Neural cell (in vitro differentiated cells): ENCODE measurements at regions not wholly inside any gene's neighbourhood (a gene's known extent, or its start where the extent isn't known, plus 50 kb on each side); places are given as distances from the start of the nearest gene placed in this dataset.

Experiments
- H2AFZ ChIP-seq: fragments of 200-600, 300-800 bp; sonication (generic), shearing (Covaris generic); 2 replicates; pipeline ENCODE4 v1.6.0; 2014; ENCODE audit warnings: low read depth, mild to moderate bottlenecking, antibody characterized with exemption, low read length, moderate library complexity
- H3F3A ChIP-seq: fragments of 200-600 bp; shearing (Covaris generic); 2 replicates; pipeline ENCODE4 v1.6.1; 2016; ENCODE audit warnings: mild to moderate bottlenecking, moderate library complexity, mixed read lengths, antibody characterized with exemption, low read length; ENCODE audit not compliant: insufficient read depth, poor library complexity, severe bottlenecking
- H3K27ac ChIP-seq: fragments of 200-600, 300-800 bp; sonication (generic), shearing (Covaris generic); 2 replicates; pipeline ENCODE4 v1.5.1; 2014; ENCODE audit warnings: mild to moderate bottlenecking, low read length, moderate library complexity
- H3K27me3 ChIP-seq: fragments of 300-800, 200-600 bp; sonication (generic), shearing (Covaris generic); 2 replicates; pipeline ENCODE4 v1.6.0; 2014; ENCODE audit warnings: mild to moderate bottlenecking, low read depth, low read length, moderate library complexity; ENCODE audit not compliant: insufficient read depth
- H3K36me3 ChIP-seq: fragments of 300-800, 200-600 bp; sonication (generic), shearing (Covaris generic); 2 replicates; pipeline ENCODE4 v1.5.1; 2014; ENCODE audit warnings: mild to moderate bottlenecking, antibody characterized with exemption, low read length, moderate library complexity; ENCODE audit not compliant: insufficient read depth
- H3K4me2 ChIP-seq: fragments of 300-800, 200-600 bp; sonication (generic), shearing (Covaris generic); 2 replicates; pipeline ENCODE4 v1.6.0; 2014; ENCODE audit warnings: mild to moderate bottlenecking, low read length
- H3K4me3 ChIP-seq: fragments of 300-800, 200-600 bp; sonication (generic), shearing (Covaris generic); 2 replicates; pipeline ENCODE4 v1.5.1; 2014; ENCODE audit warnings: mild to moderate bottlenecking, low read length, moderate library complexity
- H3K79me2 ChIP-seq: fragments of 200-600 bp; shearing (Covaris generic); replicated peaks from 2 replicates; pipeline ENCODE4 v1.6.0; 2014; ENCODE audit warnings: mild to moderate bottlenecking, low read length, moderate library complexity; ENCODE audit not compliant: insufficient read depth
- H3K9ac ChIP-seq: fragments of 300-800, 200-600 bp; sonication (generic), shearing (Covaris generic); 2 replicates; pipeline ENCODE4 v1.6.1; 2016; ENCODE audit warnings: mild to moderate bottlenecking, low read length, mixed read lengths
- H3K9me2 ChIP-seq: fragments of 200-600 bp; shearing (Covaris generic); 2 replicates; pipeline ENCODE4 v1.6.1; 2016; ENCODE audit warnings: mild to moderate bottlenecking, low read length, mixed read lengths; ENCODE audit not compliant: insufficient read depth
- H3K9me3 ChIP-seq: fragments of 200-600, 300-800 bp; sonication (generic), shearing (Covaris generic); 2 replicates; pipeline ENCODE4 v1.6.1; 2016; ENCODE audit warnings: mild to moderate bottlenecking, mixed run types, low read length, moderate library complexity, mixed read lengths
- H4K20me1 ChIP-seq: fragments of 200-600 bp; shearing (Covaris generic); 2 replicates; pipeline ENCODE4 v1.6.1; 2016; ENCODE audit warnings: mild to moderate bottlenecking, mixed run types; ENCODE audit not compliant: insufficient read depth
- CTCF ChIP-seq: fragments of 450-650 bp; IDR thresholded peaks from 2 replicates; pipeline ENCODE4 v1.5.1; 2014; ENCODE audit warnings: antibody characterized with exemption, mild to moderate bottlenecking, moderate library complexity; ENCODE audit not compliant: poor library complexity, severe bottlenecking
- EZH2 ChIP-seq: fragments of 200-600, 300-800 bp; shearing (Covaris generic), sonication (generic); IDR thresholded peaks from 2 replicates; pipeline ENCODE4 v1.6.1; 2014; ENCODE audit warnings: antibody characterized with exemption, low read length, borderline replicate concordance, mild to moderate bottlenecking; ENCODE audit not compliant: insufficient read depth, poor library complexity, severe bottlenecking
- MXI1 ChIP-seq: fragments of 450-650 bp; conservative IDR thresholded peaks from 2 replicates; pipeline ENCODE4 v1.6.1; 2014; ENCODE audit warnings: antibody characterized with exemption, mild to moderate bottlenecking; ENCODE audit not compliant: poor library complexity, severe bottlenecking
- POLR2AphosphoS5 ChIP-seq: IDR thresholded peaks from 2 replicates; pipeline ENCODE4 v1.6.1; 2012
- RAD21 ChIP-seq: fragments of 450-650 bp; conservative IDR thresholded peaks from 2 replicates; pipeline ENCODE4 v1.6.1; 2014; ENCODE audit warnings: antibody characterized with exemption, mild to moderate bottlenecking, moderate library complexity
- REST ChIP-seq: IDR thresholded peaks from 2 replicates; pipeline ENCODE4 v1.6.1; 2012; ENCODE audit warnings: borderline replicate concordance
- TAF1 ChIP-seq: IDR thresholded peaks from 2 replicates; pipeline ENCODE4 v1.6.1; 2012; ENCODE audit warnings: low read depth

GRCh38 chr1:195748969-195749368 is 859.3 kb downstream of the KCNT2 start:
- TF ChIP-seq REST = no peak
- TF ChIP-seq POLR2AphosphoS5 = no peak
- TF ChIP-seq MXI1 = no peak
- no peak overlapping the region for H3K9ac ChIP-seq
- H3K4me2 ChIP-seq = no peak overlapping the region
- H3K27ac ChIP-seq = no peak overlapping the region
- H3F3A ChIP-seq = no peaks in the 10 kb centered on the region
- no peak overlapping the region for H3K4me3 ChIP-seq
- H3K9me2 ChIP-seq = no peaks in the 10 kb centered on the region
- H3K27me3 ChIP-seq = no peaks in the 10 kb centered on the region
- no peak overlapping the region for H2AFZ ChIP-seq
- no peaks in the 10 kb centered on the region for H4K20me1 ChIP-seq
- H3K9me3 ChIP-seq = no peaks in the 10 kb centered on the region
- H3K79me2 ChIP-seq = no peaks in the 10 kb centered on the region
- no peaks in the 10 kb centered on the region for H3K36me3 ChIP-seq

GRCh38 chr1:195745189-195746010 is 862.8 kb downstream of the KCNT2 start:
- no peaks in the 10 kb centered on the region for H3K27me3 ChIP-seq
- no peak overlapping the region for H3K4me2 ChIP-seq
- no peaks in the 10 kb centered on the region for H3K9me3 ChIP-seq
- no peaks in the 10 kb centered on the region for H3K9me2 ChIP-seq
- no peak overlapping the region for H3K27ac ChIP-seq
- TF ChIP-seq MXI1 = no peak
- TF ChIP-seq TAF1 = no peak
- TF ChIP-seq CTCF = no peak
- no peak for TF ChIP-seq RAD21
- no peak for TF ChIP-seq REST
- no peak for TF ChIP-seq EZH2
- no peak for TF ChIP-seq POLR2AphosphoS5
- H3F3A ChIP-seq = no peaks in the 10 kb centered on the region
- H4K20me1 ChIP-seq = no peaks in the 10 kb centered on the region
- no peaks in the 10 kb centered on the region for H3K36me3 ChIP-seq
- no peak overlapping the region for H2AFZ ChIP-seq
- no peaks in the 10 kb centered on the region for H3K79me2 ChIP-seq
- no peak overlapping the region for H3K4me3 ChIP-seq
- no peak overlapping the region for H3K9ac ChIP-seq
